K562 (cell line): ENCODE measurements at regions not wholly inside any gene's neighbourhood (a gene's known extent, or its start where the extent isn't known, plus 50 kb on each side); places are given as distances from the start of the nearest gene placed in this dataset.

Source experiments
- ARNT ChIP-seq, 2 experiments: fragments of 450-650 bp; IDR thresholded peaks; 2 replicates each; pipeline ENCODE4 v1.6.1; 2016; ENCODE audit warnings: mild to moderate bottlenecking in 1 of 2
- ASH1L ChIP-seq: fragments of 450-650 bp; IDR thresholded peaks from 2 replicates; pipeline ENCODE4 v1.6.1; 2018; ENCODE audit warnings: borderline replicate concordance, mild to moderate bottlenecking, low read depth; ENCODE audit not compliant: partially characterized antibody
- CXXC5 ChIP-seq: fragments of 250-450 bp; sonication (Bioruptor Pico); IDR thresholded peaks from 2 replicates; pipeline ENCODE4 v1.8.0; 2022; ENCODE audit warnings: inconsistent platforms, mild to moderate bottlenecking, moderate library complexity
- ELF1 ChIP-seq: fragments of 200-800 bp; sonication (Bioruptor generic); IDR thresholded peaks from 2 replicates; pipeline ENCODE4 v1.6.1; 2016; ENCODE audit warnings: missing genetic modification characterization, missing compliant biosample characterization
- EP400 ChIP-seq: fragments of 450-650 bp; IDR thresholded peaks from 2 replicates; pipeline ENCODE4 v1.6.1; 2017; ENCODE audit warnings: antibody characterized with exemption, mild to moderate bottlenecking, moderate library complexity
- GTF2A2 ChIP-seq: IDR thresholded peaks from 2 replicates; pipeline ENCODE4 v1.6.1; 2016; ENCODE audit warnings: mild to moderate bottlenecking, missing genetic modification characterization, missing compliant biosample characterization
- HMGN3 ChIP-seq: IDR thresholded peaks from 2 replicates; pipeline ENCODE4 v1.6.1; 2011; ENCODE audit warnings: borderline replicate concordance, low read depth, mild to moderate bottlenecking, mixed read lengths, low read length; ENCODE audit not compliant: insufficient read length; ENCODE audit errors: extremely low read depth
- HOMEZ ChIP-seq: fragments of 250-450 bp; sonication (Bioruptor Pico); IDR thresholded peaks from 2 replicates; pipeline ENCODE4 v1.4.0; 2020; ENCODE audit warnings: mild to moderate bottlenecking, moderate library complexity
- MLLT1 ChIP-seq, 2 experiments: fragments of 450-650 bp; IDR thresholded peaks; 2 replicates each; pipeline ENCODE4 v1.6.1; 2016
- NCOR1 ChIP-seq: fragments of 450-650 bp; IDR thresholded peaks from 2 replicates; pipeline ENCODE4 v1.6.1; 2016; ENCODE audit warnings: mild to moderate bottlenecking, moderate library complexity
- PCBP1 ChIP-seq: fragments of 200-400 bp; formaldehyde crosslinking; IDR thresholded peaks from 2 replicates; pipeline ENCODE4 v1.6.1; 2018; ENCODE audit warnings: mild to moderate bottlenecking, low read depth, low read length; ENCODE audit not compliant: poor library complexity, severe bottlenecking
- SUPT5H ChIP-seq: fragments of 450-650 bp; IDR thresholded peaks from 2 replicates; pipeline ENCODE4 v1.6.1; 2016
- TFAP4 ChIP-seq: sonication (generic); formaldehyde crosslinking; IDR thresholded peaks from 2 replicates; pipeline ENCODE4 v1.8.0; 2022; ENCODE audit warnings: missing genetic modification reagents, mild to moderate bottlenecking, moderate library complexity, borderline replicate concordance
- ZBTB17 ChIP-seq: fragments of 450-650 bp; formaldehyde crosslinking; IDR thresholded peaks from 2 replicates; pipeline ENCODE4 v1.4.0; 2020; ENCODE audit warnings: mild to moderate bottlenecking
- ZBTB5 ChIP-seq: fragments of 450-650 bp; IDR thresholded peaks from 2 replicates; pipeline ENCODE4 v1.6.1; 2017; ENCODE audit warnings: antibody characterized with exemption
- ZMIZ1 ChIP-seq, 2 experiments: fragments of 150-350 bp in 1 of 2; IDR thresholded peaks; 2 replicates each; pipeline ENCODE4 v1.6.1; 2012 to 2016; ENCODE audit warnings: low read depth in 2 of 2, low read length in 2 of 2, mild to moderate bottlenecking in 1 of 2, moderate library complexity in 1 of 2
- ZNF274 ChIP-seq: IDR thresholded peaks from 2 replicates; pipeline ENCODE4 v1.6.1; 2011; ENCODE audit warnings: low read depth, mild to moderate bottlenecking, low read length, moderate library complexity, borderline replicate concordance

- TF ChIP-seq HMGN3 (no peak), ELF1 (peak; percentile 88), ZBTB17 (no peak), MLLT1 (IDR thresholded peaks at IDR 0.05) (peak in 1 of 2 experiments; percentile 22; a peak in 1 of 4 replicates), ARNT (IDR thresholded peaks at IDR 0.05) (no peak), ZMIZ1 (IDR thresholded peaks at IDR 0.05; ENCODE audit: low read depth in 2 of 2, low read length in 2 of 2) (no peak), TFAP4 (CRISPR knock-in tag) (peak; percentile 82), NCOR1 (0 out of 2 replicates have a peak, but pooled peaks have one; percentile 9), PCBP1 (no peak), SUPT5H (peak; percentile 92), ZBTB5 (no peak), ASH1L (peak; percentile 81), CXXC5 (CRISPR knock-in tag) (peak; percentile 27; the same call in 1 of the 2 replicates), HOMEZ (CRISPR knock-in tag) (no peak), EP400 (peak; percentile 26; the same call in 1 of the 2 replicates), ZNF274 (no peak), GTF2A2 (peak; percentile 83)
Observed at GRCh38 chr5:105392710-105393149, 1830.1 kb upstream of the NUDT12 start (continued).
